GM12873 (cell line): ENCODE measurements at regions not wholly inside any gene's neighbourhood (a gene's known extent, or its start where the extent isn't known, plus 50 kb on each side); places are given as distances from the start of the nearest gene placed in this dataset.

Source experiments
- CTCF ChIP-seq: IDR thresholded peaks from 2 replicates; pipeline ENCODE4 v1.5.1; 2012; ENCODE audit warnings: low read depth, mild to moderate bottlenecking, moderate library complexity, low read length, control low read depth; ENCODE audit not compliant: insufficient read depth; ENCODE audit errors: missing control alignments

GRCh38 chr2:20919297-20919800 lies 96.4 kb upstream of the LDAH start:
- no peak for TF ChIP-seq CTCF

GRCh38 chr2:20917719-20918572 lies 95.0 kb upstream of the LDAH start:
- no peak for TF ChIP-seq CTCF

- TF ChIP-seq CTCF, result no peak
Measured at GRCh38 chr2:20917287-20917660, 94.4 kb upstream of the LDAH start.

GRCh38 chr2:20916604-20917286 lies 93.8 kb upstream of the LDAH start:
- peak; percentile 32 for TF ChIP-seq CTCF

- no peak for TF ChIP-seq CTCF
Measured at GRCh38 chr2:20915271-20915670, 92.4 kb upstream of the LDAH start.

GRCh38 chr2:20914771-20915170 lies 91.9 kb upstream of the LDAH start:
- no peak for TF ChIP-seq CTCF

- TF ChIP-seq CTCF, result no peak
Measured at GRCh38 chr2:20914087-20914486, 91.2 kb upstream of the LDAH start.
